Panc1 (cell line): ENCODE measurements at regions not wholly inside any gene's neighbourhood (a gene's known extent, or its start where the extent isn't known, plus 50 kb on each side); places are given as distances from the start of the nearest gene placed in this dataset.

Experiments used
- ATAC-seq: fragments of 200-7000 bp; cut with Tn5 transposase; 2 replicates; pipeline ENCODE4 v1.9.1; 2020; ENCODE audit warnings: mild to moderate bottlenecking, moderate library complexity
- BruUV-seq: library from RNA; stranded (reverse); fragments of 400-500 nt; replicated peaks from 2 replicates; lab custom pipeline; 2021; lab: Mats Ljungman, UMichigan
- CTCF ChIA-PET: fragments of 300-600 bp; sonication (Branson Sonifier 250); formaldehyde crosslinking; loops from one replicate; lab custom pipeline; 2022; ENCODE audit warnings: antibody characterized with exemption; lab: Charles Lee
- POLR2A ChIA-PET: fragments of 300-600 bp; sonication (Branson Sonifier 250); formaldehyde crosslinking; loops from one replicate; lab custom pipeline; 2022; ENCODE audit warnings: antibody characterized with exemption; lab: Charles Lee
- DNase-seq: peaks from one replicate; pipeline ENCODE4 v3.0.0-alpha.2; 2010; ENCODE audit warnings: low read depth, low spot score
- H3K27ac ChIP-seq: 2 replicates; pipeline ENCODE4 v1.5.1; 2011; ENCODE audit warnings: mild to moderate bottlenecking, low read length, inconsistent platforms
- H3K27me3 ChIP-seq: fragments of 200-500 bp; sonication (Bioruptor generic); 2 replicates; pipeline ENCODE4 v1.6.0; 2014; ENCODE audit warnings: low read length, inconsistent platforms; ENCODE audit not compliant: control insufficient read depth, insufficient read depth
- H3K36me3 ChIP-seq: fragments of 200-500 bp; sonication (Bioruptor generic); 2 replicates; pipeline ENCODE4 v1.5.1; 2014; ENCODE audit warnings: inconsistent platforms, mild to moderate bottlenecking, low read length, moderate library complexity; ENCODE audit not compliant: control insufficient read depth, insufficient read depth
- H3K4me1 ChIP-seq: 2 replicates; pipeline ENCODE4 v1.5.1; 2011; ENCODE audit warnings: inconsistent platforms, mild to moderate bottlenecking, low read length, moderate library complexity; ENCODE audit not compliant: control insufficient read depth, insufficient read depth
- H3K4me3 ChIP-seq, 2 experiments: 2 replicates each; pipeline ENCODE4 v1.5.1; 2011 to 2012; ENCODE audit warnings: low read depth in 2 of 2, low read length in 2 of 2, mild to moderate bottlenecking in 2 of 2, inconsistent platforms in 1 of 2, moderate library complexity in 1 of 2
- H3K9me3 ChIP-seq: fragments of 200-500 bp; sonication (Bioruptor generic); 2 replicates; pipeline ENCODE4 v1.5.1; 2014; ENCODE audit warnings: low read depth, mild to moderate bottlenecking, inconsistent platforms, low read length, moderate library complexity; ENCODE audit not compliant: control insufficient read depth, insufficient read depth
- POLR2AphosphoS5 ChIP-seq: IDR thresholded peaks from 2 replicates; pipeline ENCODE4 v1.6.1; 2012; ENCODE audit warnings: mild to moderate bottlenecking, low read depth, low read length, moderate library complexity
- SIN3A ChIP-seq: IDR thresholded peaks from 2 replicates; pipeline ENCODE4 v1.6.1; 2012; ENCODE audit warnings: low read depth, mild to moderate bottlenecking, low read length, moderate library complexity, borderline replicate concordance; ENCODE audit not compliant: insufficient read depth
- TCF7L2 ChIP-seq: IDR thresholded peaks from 2 replicates; pipeline ENCODE4 v1.6.1; 2011; ENCODE audit warnings: mild to moderate bottlenecking, low read depth, low read length, inconsistent platforms
- in situ Hi-C: cut with HindIII; loops from 2 replicates; pipeline ENCODE4 v1.10.0; 2016; ENCODE audit warnings: low sequenced_read_pairs, low pct_unique_long_range_greater_than_20kb
- intact Hi-C: fragments of 100-400 bp; cut with micrococcal nuclease; formaldehyde crosslinking; loops from one replicate; pipeline ENCODE4 v1.10.0; 2022; ENCODE audit not compliant: unreplicated experiment
- TF ChIP-seq, protein P1 (sequence below): fragments of 450-650 bp; IDR thresholded peaks from 2 replicates; pipeline ENCODE4 v1.5.1; 2017; ENCODE audit warnings: mild to moderate bottlenecking
- TF ChIP-seq, protein P2 (sequence below), 2 experiments: IDR thresholded peaks; 2 replicates each; pipeline ENCODE4 v1.6.1; 2011 to 2012; ENCODE audit warnings: low read depth in 2 of 2, control low read depth in 1 of 2, low read length in 1 of 2, mild to moderate bottlenecking in 1 of 2, moderate library complexity in 1 of 2; ENCODE audit not compliant: insufficient read depth in 1 of 2

DNA sequence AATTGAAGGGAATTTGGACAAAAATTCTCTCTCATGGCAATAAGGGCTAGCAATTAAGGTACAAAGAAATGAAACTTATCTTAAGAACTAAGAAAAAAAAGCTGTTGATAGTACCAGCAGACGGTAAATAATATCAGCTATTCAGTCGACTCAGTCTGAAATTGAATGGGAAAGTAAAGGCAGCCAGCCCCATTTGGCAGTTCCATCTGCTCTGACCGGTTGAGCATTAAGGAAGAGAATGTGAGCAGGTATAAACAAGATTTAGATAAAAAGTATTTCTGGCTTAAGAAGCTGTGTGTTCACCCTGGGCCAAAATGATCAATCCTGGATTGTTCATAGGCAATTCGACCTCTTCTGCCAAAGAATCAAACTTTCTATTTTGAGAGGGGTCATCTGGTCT, 154.6 kb upstream of the NPVF start:
- in situ Hi-C loops: no loop called here
- Histone ChIP-seq H3K9me3 (no peaks in the 10 kb centered on the region), H3K27me3 (peaks cover 15% of the 10 kb centered on the region), H3K4me3 (no peak overlapping the region), H3K36me3 (no peaks in the 10 kb centered on the region), H3K27ac (no peak overlapping the region), H3K4me1 (no peaks in the 10 kb centered on the region)
- intact Hi-C loops: no loop called here
- no peak for DNase-seq
- ATAC-seq: no peak
- BruUV-seq: no TSS peak
- no peak for TF ChIP-seq POLR2AphosphoS5
- TF ChIP-seq SIN3A: no peak
- TF ChIP-seq TCF7L2: no peak
- TF ChIP-seq, protein P1, sequence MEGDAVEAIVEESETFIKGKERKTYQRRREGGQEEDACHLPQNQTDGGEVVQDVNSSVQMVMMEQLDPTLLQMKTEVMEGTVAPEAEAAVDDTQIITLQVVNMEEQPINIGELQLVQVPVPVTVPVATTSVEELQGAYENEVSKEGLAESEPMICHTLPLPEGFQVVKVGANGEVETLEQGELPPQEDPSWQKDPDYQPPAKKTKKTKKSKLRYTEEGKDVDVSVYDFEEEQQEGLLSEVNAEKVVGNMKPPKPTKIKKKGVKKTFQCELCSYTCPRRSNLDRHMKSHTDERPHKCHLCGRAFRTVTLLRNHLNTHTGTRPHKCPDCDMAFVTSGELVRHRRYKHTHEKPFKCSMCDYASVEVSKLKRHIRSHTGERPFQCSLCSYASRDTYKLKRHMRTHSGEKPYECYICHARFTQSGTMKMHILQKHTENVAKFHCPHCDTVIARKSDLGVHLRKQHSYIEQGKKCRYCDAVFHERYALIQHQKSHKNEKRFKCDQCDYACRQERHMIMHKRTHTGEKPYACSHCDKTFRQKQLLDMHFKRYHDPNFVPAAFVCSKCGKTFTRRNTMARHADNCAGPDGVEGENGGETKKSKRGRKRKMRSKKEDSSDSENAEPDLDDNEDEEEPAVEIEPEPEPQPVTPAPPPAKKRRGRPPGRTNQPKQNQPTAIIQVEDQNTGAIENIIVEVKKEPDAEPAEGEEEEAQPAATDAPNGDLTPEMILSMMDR: no peak
- TF ChIP-seq, protein P2, sequence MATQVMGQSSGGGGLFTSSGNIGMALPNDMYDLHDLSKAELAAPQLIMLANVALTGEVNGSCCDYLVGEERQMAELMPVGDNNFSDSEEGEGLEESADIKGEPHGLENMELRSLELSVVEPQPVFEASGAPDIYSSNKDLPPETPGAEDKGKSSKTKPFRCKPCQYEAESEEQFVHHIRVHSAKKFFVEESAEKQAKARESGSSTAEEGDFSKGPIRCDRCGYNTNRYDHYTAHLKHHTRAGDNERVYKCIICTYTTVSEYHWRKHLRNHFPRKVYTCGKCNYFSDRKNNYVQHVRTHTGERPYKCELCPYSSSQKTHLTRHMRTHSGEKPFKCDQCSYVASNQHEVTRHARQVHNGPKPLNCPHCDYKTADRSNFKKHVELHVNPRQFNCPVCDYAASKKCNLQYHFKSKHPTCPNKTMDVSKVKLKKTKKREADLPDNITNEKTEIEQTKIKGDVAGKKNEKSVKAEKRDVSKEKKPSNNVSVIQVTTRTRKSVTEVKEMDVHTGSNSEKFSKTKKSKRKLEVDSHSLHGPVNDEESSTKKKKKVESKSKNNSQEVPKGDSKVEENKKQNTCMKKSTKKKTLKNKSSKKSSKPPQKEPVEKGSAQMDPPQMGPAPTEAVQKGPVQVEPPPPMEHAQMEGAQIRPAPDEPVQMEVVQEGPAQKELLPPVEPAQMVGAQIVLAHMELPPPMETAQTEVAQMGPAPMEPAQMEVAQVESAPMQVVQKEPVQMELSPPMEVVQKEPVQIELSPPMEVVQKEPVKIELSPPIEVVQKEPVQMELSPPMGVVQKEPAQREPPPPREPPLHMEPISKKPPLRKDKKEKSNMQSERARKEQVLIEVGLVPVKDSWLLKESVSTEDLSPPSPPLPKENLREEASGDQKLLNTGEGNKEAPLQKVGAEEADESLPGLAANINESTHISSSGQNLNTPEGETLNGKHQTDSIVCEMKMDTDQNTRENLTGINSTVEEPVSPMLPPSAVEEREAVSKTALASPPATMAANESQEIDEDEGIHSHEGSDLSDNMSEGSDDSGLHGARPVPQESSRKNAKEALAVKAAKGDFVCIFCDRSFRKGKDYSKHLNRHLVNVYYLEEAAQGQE (IDR thresholded peaks at IDR 0.05; ENCODE audit: insufficient read depth in 1 of 2, low read depth in 2 of 2, low read length in 1 of 2): no peak
- POLR2A ChIA-PET: interaction anchor here (0.6 kb wide), 1 partner anchor 395 kb away, joined by 3 read pairs; no protein-coding TSS in a partner anchor
- CTCF ChIA-PET: no interaction called here

DNA sequence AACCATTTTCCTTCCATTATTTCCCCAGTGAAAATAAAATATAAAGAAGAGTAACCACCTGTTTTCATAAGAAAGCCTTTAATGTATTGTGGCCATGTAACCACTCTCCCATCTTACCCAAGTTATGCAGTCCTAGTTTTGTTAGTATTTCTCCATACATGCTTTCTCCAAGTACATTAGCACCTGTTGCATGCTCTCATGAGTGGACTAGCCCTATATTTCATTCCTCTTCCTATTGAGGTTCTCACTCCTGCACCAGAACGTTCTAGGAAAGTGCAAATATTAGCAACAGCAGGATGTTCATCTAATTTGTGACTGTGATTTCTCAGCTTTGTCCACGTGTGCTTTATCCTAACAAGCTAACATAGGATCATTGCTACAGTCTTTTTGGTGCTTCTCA, 155.1 kb upstream of the NPVF start:
- BruUV-seq: no TSS peak
- Histone ChIP-seq H3K27me3 (peaks cover 15% of the 10 kb centered on the region), H3K9me3 (no peaks in the 10 kb centered on the region), H3K4me3 (no peak overlapping the region), H3K4me1 (no peaks in the 10 kb centered on the region), H3K27ac (no peak overlapping the region), H3K36me3 (no peaks in the 10 kb centered on the region)
- no peak for TF ChIP-seq POLR2AphosphoS5
- intact Hi-C loops (no loop called here), in situ Hi-C loops (no loop called here)
- DNase-seq (no peak), ATAC-seq (no peak)
- POLR2A ChIA-PET: no interaction called here
- CTCF ChIA-PET: no interaction called here

DNA sequence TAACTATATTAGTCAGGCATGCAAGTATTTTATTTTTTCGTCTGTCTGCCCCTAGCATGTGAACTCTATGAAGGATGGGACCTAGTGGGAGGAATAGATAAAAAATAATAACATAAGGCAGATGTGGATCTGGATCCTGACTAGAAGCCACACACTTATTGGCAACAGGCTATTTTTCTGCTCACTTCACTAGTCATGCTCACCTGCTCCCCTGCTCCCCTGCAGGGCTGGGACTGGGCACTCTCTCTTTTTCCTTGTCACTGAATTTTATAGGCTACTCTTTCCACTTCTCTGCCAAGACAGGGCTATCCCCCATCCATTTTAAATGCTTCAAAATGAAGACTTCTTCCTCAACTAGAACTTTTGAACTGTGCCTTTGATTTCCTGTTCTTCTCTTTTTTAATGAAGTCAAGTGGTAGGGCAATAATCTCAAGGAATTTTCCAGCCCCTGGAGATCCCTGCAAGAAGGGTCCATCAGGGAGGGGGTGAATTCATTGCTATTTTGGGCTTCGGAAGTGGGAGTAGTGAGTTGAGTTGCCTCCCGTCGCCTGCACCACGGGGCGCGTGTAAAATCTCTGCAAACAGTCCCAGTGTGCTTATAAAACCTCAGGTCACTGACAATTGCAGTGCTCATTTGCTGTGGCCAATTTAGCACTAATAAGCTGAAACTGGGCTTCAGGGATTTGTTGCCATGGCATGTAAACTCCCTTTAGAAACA, 156.7 kb upstream of the NPVF start:
- H3K4me1 ChIP-seq: no peaks in the 10 kb centered on the region
- ChIA-PET CTCF (interaction anchor here (0.6 kb wide), 1 partner anchor 254 kb away, joined by 4 read pairs; no protein-coding TSS in a partner anchor), POLR2A (no interaction called here)
- H3K36me3 ChIP-seq: no peaks in the 10 kb centered on the region
- H3K27me3 ChIP-seq: peaks cover 15% of the 10 kb centered on the region
- ATAC-seq (no peak), DNase-seq (no peak)
- H3K4me3 ChIP-seq: no peak overlapping the region
- no TSS peak for BruUV-seq
- intact Hi-C loops: no loop called here
- H3K9me3 ChIP-seq: no peaks in the 10 kb centered on the region
- in situ Hi-C loops: no loop called here
- H3K27ac ChIP-seq: no peak overlapping the region
- TF ChIP-seq, protein P1: no peak
- TF ChIP-seq TCF7L2: no peak
- TF ChIP-seq SIN3A: no peak
- TF ChIP-seq POLR2AphosphoS5: no peak
- TF ChIP-seq, protein P2 (IDR thresholded peaks at IDR 0.05; ENCODE audit: insufficient read depth in 1 of 2, low read depth in 2 of 2, low read length in 1 of 2): no peak
